Astrocyte of the spinal cord (primary cell): ENCODE measurements at regions not wholly inside any gene's neighbourhood (a gene's known extent, or its start where the extent isn't known, plus 50 kb on each side); places are given as distances from the start of the nearest gene placed in this dataset.
"Not testable (repeated sequence)": the region's sequence is repeated elsewhere in the genome, so short reads cannot be mapped to it uniquely, and the experiment has no call there.

Source experiments
- DNase-seq: peaks from one replicate; pipeline ENCODE4 v3.0.0; 2011; ENCODE audit warnings: low read depth, low spot score
- H3K4me3 ChIP-seq: 2 replicates; pipeline ENCODE4 v1.5.1; 2011; ENCODE audit warnings: low read depth, mild to moderate bottlenecking, low read length, moderate library complexity
- in situ Hi-C: cut with HindIII; loops from 2 replicates; pipeline ENCODE4 v1.10.0; 2017; ENCODE audit warnings: low sequenced_read_pairs
- TF ChIP-seq, protein P1 (sequence below): IDR thresholded peaks from 2 replicates; pipeline ENCODE4 v1.5.1; 2012; ENCODE audit warnings: low read depth, mild to moderate bottlenecking, low read length, inconsistent platforms

DNA sequence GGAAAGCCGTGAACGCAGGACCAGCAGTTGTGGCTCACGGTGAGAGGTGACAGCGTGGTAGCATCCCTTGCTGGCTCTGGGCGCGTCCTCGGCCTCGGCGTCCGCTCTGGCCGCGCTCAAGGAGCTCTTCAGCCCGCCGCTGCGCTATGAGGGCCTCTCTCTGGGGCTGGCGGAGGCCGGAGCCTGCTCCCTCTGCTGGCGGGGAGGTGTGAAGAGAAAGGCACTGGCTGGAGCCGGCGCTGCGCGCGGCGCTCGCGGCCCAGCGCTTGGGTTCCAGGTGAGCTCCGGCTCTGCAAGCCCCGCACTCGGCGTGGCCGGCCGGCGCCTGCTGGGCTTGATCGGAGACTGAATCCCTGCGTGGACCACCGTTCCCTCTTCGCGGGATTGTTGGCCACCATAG, 705.6 kb downstream of the SEMA5A start:
- in situ Hi-C loops, result no loop called here
- TF ChIP-seq, protein P1, sequence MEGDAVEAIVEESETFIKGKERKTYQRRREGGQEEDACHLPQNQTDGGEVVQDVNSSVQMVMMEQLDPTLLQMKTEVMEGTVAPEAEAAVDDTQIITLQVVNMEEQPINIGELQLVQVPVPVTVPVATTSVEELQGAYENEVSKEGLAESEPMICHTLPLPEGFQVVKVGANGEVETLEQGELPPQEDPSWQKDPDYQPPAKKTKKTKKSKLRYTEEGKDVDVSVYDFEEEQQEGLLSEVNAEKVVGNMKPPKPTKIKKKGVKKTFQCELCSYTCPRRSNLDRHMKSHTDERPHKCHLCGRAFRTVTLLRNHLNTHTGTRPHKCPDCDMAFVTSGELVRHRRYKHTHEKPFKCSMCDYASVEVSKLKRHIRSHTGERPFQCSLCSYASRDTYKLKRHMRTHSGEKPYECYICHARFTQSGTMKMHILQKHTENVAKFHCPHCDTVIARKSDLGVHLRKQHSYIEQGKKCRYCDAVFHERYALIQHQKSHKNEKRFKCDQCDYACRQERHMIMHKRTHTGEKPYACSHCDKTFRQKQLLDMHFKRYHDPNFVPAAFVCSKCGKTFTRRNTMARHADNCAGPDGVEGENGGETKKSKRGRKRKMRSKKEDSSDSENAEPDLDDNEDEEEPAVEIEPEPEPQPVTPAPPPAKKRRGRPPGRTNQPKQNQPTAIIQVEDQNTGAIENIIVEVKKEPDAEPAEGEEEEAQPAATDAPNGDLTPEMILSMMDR, result no peak
- DNase-seq, result no peak
- H3K4me3 ChIP-seq, result no peak overlapping the region

DNA sequence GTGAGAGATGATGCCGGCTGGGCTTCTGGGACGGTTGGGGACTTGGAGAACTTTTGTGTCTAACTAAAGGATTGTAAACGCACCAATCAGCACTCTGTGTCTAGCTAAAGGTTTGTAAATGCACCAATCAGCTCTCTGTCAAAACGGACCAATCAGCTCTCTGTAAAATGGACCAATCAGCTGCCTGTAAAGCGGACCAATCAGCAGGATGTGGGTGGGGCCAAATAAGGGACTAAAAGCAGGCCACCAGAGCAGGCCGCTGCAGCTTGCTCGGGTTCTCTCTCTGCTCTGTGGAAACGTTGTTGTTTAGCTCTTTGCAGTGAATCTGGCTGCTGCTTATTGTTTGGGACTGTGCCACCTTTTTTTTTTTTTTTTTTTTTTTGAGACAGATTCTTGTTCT, 705.1 kb downstream of the SEMA5A start:
- DNase-seq, H3K4me3 ChIP-seq, in situ Hi-C loops: not testable (repeated sequence)

GRCh38 chr5:8842971-8843551, 702.8 kb downstream of the SEMA5A start:
- DNase-seq, result peak; percentile 23
- H3K4me3 ChIP-seq, result no peak overlapping the region
- in situ Hi-C loops, result no loop called here
- TF ChIP-seq, protein P1, result peak; percentile 54

DNA sequence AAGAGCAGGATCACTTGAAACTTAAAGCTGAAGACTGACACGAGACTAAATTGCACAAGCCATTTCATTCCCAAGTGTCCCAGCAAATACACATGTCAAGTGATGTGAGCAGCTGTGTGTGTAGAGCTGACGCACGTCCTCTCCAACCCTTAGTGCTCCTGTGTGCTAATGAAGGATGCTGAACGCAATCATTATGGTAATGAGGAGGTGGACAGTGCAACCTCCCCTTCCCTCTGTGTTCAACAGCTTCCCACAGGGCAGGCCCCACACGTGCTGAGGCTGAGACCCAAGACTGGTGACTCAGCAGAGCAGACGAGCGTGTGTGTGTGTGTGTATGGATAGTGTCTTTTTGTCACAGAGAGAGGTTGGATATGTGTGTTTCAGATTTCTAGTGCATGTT, 702.1 kb downstream of the SEMA5A start:
- peak; percentile 77 for DNase-seq
- H3K4me3 ChIP-seq, result no peak overlapping the region
- in situ Hi-C loops, result no loop called here
- TF ChIP-seq, protein P1, result no peak

DNA sequence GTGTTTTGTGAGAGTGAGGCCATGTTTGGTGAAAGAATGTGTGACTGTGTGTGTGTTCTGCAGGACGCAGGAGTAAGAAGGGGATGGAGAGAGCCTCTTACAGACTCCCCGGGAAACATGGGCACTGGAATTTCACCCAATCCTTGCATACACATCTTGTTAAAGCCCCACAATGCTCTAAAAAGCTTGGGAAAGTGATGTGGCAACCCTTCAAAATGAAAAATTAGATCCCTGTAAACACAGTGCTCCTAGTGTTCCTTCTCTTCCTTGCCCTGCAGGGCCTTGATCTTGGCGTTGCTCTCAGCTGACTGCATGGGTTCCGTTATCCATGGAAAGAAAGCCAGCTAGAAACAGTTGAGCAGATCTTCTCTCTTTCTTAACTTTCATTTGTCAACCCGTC, 701.7 kb downstream of the SEMA5A start:
- in situ Hi-C loops, result no loop called here
- TF ChIP-seq, protein P1, result no peak
- no peak overlapping the region for H3K4me3 ChIP-seq
- DNase-seq, result no peak

DNA sequence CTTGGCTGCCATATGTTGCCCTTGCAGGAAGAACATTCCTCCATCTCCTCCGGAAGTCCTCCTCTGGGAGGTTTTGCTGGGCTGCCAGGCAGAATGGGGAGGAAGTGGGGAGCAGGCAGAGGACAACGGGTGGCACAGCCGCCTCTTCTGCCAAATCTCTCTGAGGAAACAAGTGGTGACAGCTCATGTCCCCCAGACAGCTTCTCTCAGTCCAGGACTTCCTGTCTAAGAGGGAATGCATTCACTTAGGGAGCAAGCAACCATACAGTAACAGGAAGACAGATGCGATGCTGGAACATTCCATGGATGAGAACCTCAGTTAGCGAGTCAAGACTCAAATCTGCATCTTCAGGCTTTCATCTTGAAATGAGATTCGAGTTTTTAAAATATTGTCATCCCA, 701.0 kb downstream of the SEMA5A start:
- DNase-seq, result no peak
- H3K4me3 ChIP-seq, result no peak overlapping the region
- in situ Hi-C loops, result no loop called here
- TF ChIP-seq, protein P1, result no peak

GRCh38 chr5:8845296-8845695, 700.6 kb downstream of the SEMA5A start:
- TF ChIP-seq, protein P1, result no peak
- peak; percentile 28 for DNase-seq

More at GRCh38 chr5:8845296-8845695, 700.6 kb downstream of the SEMA5A start:
- in situ Hi-C loops, result no loop called here
- H3K4me3 ChIP-seq, result no peak overlapping the region
